ENCODE measurements at regions not wholly inside any gene's neighbourhood (a gene's known extent, or its start where the extent isn't known, plus 50 kb on each side); places are given as distances from the start of the nearest gene placed in this dataset.

GRCh38 chr14:76937181-76938091, 91.1 kb downstream of the IRF2BPL start:
- H3K4me3 Mint-ChIP-seq (ENCODE audit: unreplicated experiment): no peak overlapping the region

DNA sequence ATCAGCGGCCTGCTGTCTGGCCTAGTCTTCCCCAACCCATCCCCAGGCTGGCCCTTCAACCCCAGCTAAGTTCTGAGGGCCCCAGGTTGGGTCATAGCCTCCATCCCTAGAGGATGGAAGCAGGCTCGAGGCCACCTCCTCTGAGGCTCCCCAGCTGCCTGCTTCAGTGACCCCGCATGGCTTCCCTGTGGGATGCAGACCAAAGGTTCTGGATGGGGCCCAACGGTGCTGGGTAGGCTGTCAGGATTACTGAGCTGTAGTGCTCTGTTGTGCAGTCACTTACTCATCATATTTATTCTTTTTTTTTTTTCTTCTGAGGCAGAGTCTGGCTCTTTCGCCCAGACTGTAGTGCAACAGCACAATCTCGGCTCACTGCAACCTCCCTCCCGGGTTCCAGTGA, 92.0 kb downstream of the IRF2BPL start:
- Mint-ChIP-seq H3K4me3 (ENCODE audit: unreplicated experiment) (no peak overlapping the region), H3K9me3 (ENCODE audit: low read depth) (no peaks in the 10 kb centered on the region), H3K4me1 (ENCODE audit: low read depth) (peaks cover 40% of the 10 kb centered on the region), H3K27me3 (ENCODE audit: low read depth) (no peaks in the 10 kb centered on the region), H3K27ac (ENCODE audit: unreplicated experiment) (peak overlapping the region; percentile 97), H3K36me3 (ENCODE audit: low read depth) (no peaks in the 10 kb centered on the region)
- DNase-seq (ENCODE audit: low spot score): no peak
- TF ChIP-seq CTCF (IDR thresholded peaks at IDR 0.05): no peak

More at GRCh38 chr14:76937181-76938091, 91.1 kb downstream of the IRF2BPL start:
- no peaks in the 10 kb centered on the region for H3K9me3 Mint-ChIP-seq (ENCODE audit: low read depth)
- peaks cover 40% of the 10 kb centered on the region for H3K4me1 Mint-ChIP-seq (ENCODE audit: low read depth)
- H3K36me3 Mint-ChIP-seq (ENCODE audit: low read depth): no peaks in the 10 kb centered on the region
- peak; percentile 12 for TF ChIP-seq CTCF (IDR thresholded peaks at IDR 0.05)
- no peaks in the 10 kb centered on the region for H3K27me3 Mint-ChIP-seq (ENCODE audit: low read depth)
- DNase-seq (ENCODE audit: low spot score): no peak
- H3K27ac Mint-ChIP-seq (ENCODE audit: unreplicated experiment): peak overlapping the region; percentile 97

GRCh38 chr14:76933515-76933914, 95.0 kb downstream of the IRF2BPL start:
- Mint-ChIP-seq H3K27ac (ENCODE audit: unreplicated experiment) (no peak overlapping the region), H3K4me3 (ENCODE audit: unreplicated experiment) (no peak overlapping the region), H3K4me1 (ENCODE audit: low read depth) (peaks cover 39% of the 10 kb centered on the region), H3K36me3 (ENCODE audit: low read depth) (no peaks in the 10 kb centered on the region), H3K27me3 (ENCODE audit: low read depth) (no peaks in the 10 kb centered on the region), H3K9me3 (ENCODE audit: low read depth) (no peaks in the 10 kb centered on the region)
- DNase-seq (ENCODE audit: low spot score): no peak
- TF ChIP-seq CTCF (IDR thresholded peaks at IDR 0.05): no peak

- Mint-ChIP-seq H3K36me3 (ENCODE audit: low read depth) (no peaks in the 10 kb centered on the region), H3K4me1 (ENCODE audit: low read depth) (peaks cover 39% of the 10 kb centered on the region), H3K9me3 (ENCODE audit: low read depth) (no peaks in the 10 kb centered on the region), H3K4me3 (ENCODE audit: unreplicated experiment) (no peak overlapping the region), H3K27ac (ENCODE audit: unreplicated experiment) (no peak overlapping the region), H3K27me3 (ENCODE audit: low read depth) (no peaks in the 10 kb centered on the region)
- no peak for TF ChIP-seq CTCF (IDR thresholded peaks at IDR 0.05)
- no peak for DNase-seq (ENCODE audit: low spot score)
Measured at GRCh38 chr14:76931631-76932402, 96.7 kb downstream of the IRF2BPL start.

DNA sequence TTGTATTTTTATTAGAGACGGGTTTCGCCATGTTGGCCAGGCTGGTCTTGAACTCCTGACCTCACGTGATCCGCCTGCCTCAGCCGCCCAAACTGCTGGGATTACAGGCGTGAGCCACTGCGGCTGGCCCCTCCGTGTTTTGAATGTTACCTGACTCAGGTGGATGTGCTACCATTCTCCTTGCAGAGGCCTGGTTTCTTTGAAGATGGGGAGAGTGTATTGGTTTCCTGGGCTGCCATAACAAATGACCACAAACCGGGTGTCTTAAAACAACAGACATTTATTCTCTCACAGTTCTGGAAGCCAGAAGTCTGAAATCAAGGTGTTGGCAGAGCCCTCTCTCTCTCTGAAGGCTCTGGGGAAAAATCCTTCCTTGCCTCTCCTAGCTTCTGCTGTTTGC, 98.0 kb downstream of the IRF2BPL start:
- H3K9me3 Mint-ChIP-seq (ENCODE audit: low read depth): no peaks in the 10 kb centered on the region
- DNase-seq (ENCODE audit: low spot score): no peak
- H3K4me1 Mint-ChIP-seq (ENCODE audit: low read depth): peaks cover 32% of the 10 kb centered on the region
- H3K27ac Mint-ChIP-seq (ENCODE audit: unreplicated experiment): no peak overlapping the region
- H3K36me3 Mint-ChIP-seq (ENCODE audit: low read depth): no peaks in the 10 kb centered on the region
- no peak overlapping the region for H3K4me3 Mint-ChIP-seq (ENCODE audit: unreplicated experiment)
- H3K27me3 Mint-ChIP-seq (ENCODE audit: low read depth): no peaks in the 10 kb centered on the region
- TF ChIP-seq CTCF (IDR thresholded peaks at IDR 0.05): no peak

Measured in chondrocyte (in vitro differentiated cells).